ENCODE measurements at regions not wholly inside any gene's neighbourhood (a gene's known extent, or its start where the extent isn't known, plus 50 kb on each side); places are given as distances from the start of the nearest gene placed in this dataset.

GRCh38 chr15:70250208-70251201 lies 152.8 kb upstream of the TLE3 start:
- H3K79me1 ChIP-seq (ENCODE audit: low read depth, low read length), result no peaks in the 10 kb centered on the region
- no peak overlapping the region for H2BK5ac ChIP-seq (ENCODE audit: low read depth, low read length)
- no peak for FAIRE-seq
- no peak overlapping the region for H3K14ac ChIP-seq (ENCODE audit: insufficient read length)
- H3K9ac ChIP-seq (replicated peaks in 1 of 4; ENCODE audit: extremely low read depth in 1 of 4, low read depth in 3 of 4, low read length in 3 of 4), result no peak overlapping the region
- no peak overlapping the region for H2BK120ac ChIP-seq (replicated peaks; ENCODE audit: low read depth, low read length)
- no peaks in the 10 kb centered on the region for H4K20me1 ChIP-seq (replicated peaks in 1 of 2; ENCODE audit: control insufficient read depth in 1 of 2, insufficient read depth in 2 of 2, low read length in 2 of 2)
- no peak overlapping the region for H3K4ac ChIP-seq (replicated peaks; ENCODE audit: insufficient read length, low read depth, low read length)
- no peak overlapping the region for H3K4me2 ChIP-seq (ENCODE audit: insufficient read depth in 1 of 2, low read depth in 2 of 2, low read length in 2 of 2)
- no peaks in the 10 kb centered on the region for H3K79me2 ChIP-seq (ENCODE audit: control insufficient read depth in 1 of 2, insufficient read depth in 2 of 2, low read length in 2 of 2)
- TF ChIP-seq E2F6 (IDR thresholded peaks at IDR 0.05) (peak; percentile 81), BRCA1 (IDR thresholded peaks at IDR 0.05; ENCODE audit: low read depth, low read length) (no peak)
- no peak overlapping the region for H3K23ac ChIP-seq (ENCODE audit: insufficient read length)
- peaks cover 8 to 12% (median 9%) of the 10 kb centered on the region in 4 experiments for H3K4me1 ChIP-seq (replicated peaks in 1 of 4; ENCODE audit: control insufficient read depth in 3 of 4, insufficient read depth in 4 of 4, low read length in 3 of 4)
- WGBS, 2 experiments (ENCODE audit: extremely low coverage in 1 of 2, insufficient coverage in 1 of 2, insufficient read length in 1 of 2, insufficient replicate concordance in 2 of 2, low coverage in 1 of 2, low lambda C conversion rate in 2 of 2, missing lambda C conversion rate in 1 of 2), result 94% methylated on average over 26 of the region's 27 CpGs; no CpG with 5 or more reads in 1 of the 2 experiments
- no peak overlapping the region for H2BK15ac ChIP-seq (ENCODE audit: low read length)
- DNase-seq (ENCODE audit: low read depth in 1 of 2, low spot score in 2 of 2), result no peak
- H3K18ac ChIP-seq (ENCODE audit: extremely low read depth, low read length), result no peak overlapping the region
- no peak overlapping the region for H2AK5ac ChIP-seq (ENCODE audit: low read depth, low read length)
- H4K8ac ChIP-seq (ENCODE audit: extremely low read depth, insufficient read depth, low read length), result no peak overlapping the region
- no peak overlapping the region; the same call in 1 of the 2 replicates for H2BK12ac ChIP-seq (ENCODE audit: low read depth, low read length)
- no peak overlapping the region for H3K56ac ChIP-seq (replicated peaks; ENCODE audit: insufficient read length, low read depth, low read length)
- no peak overlapping the region for H4K5ac ChIP-seq (ENCODE audit: insufficient read length, low read depth, low read length)
- H2AFZ ChIP-seq (ENCODE audit: low read length), result no peak overlapping the region
- H4K91ac ChIP-seq (replicated peaks; ENCODE audit: insufficient read length, low read length), result no peak overlapping the region
- no peak overlapping the region for H3K27ac ChIP-seq (ENCODE audit: low read depth, low read length)
- H3K9me3 ChIP-seq (ENCODE audit: insufficient read depth in 2 of 2, low read depth in 1 of 2, low read length in 1 of 2), result no peaks in the 10 kb centered on the region
- no peak overlapping the region for H2BK20ac ChIP-seq (ENCODE audit: low read length)
- ChIA-PET CTCF (ENCODE audit: partially characterized antibody) (interaction anchor here (0.6 to 1.8 kb wide), 7 partner anchors 9 to 463 kb away, joined by 3 to 5 read pairs (median 3); no protein-coding TSS in a partner anchor), POLR2A (ENCODE audit: partially characterized antibody) (no interaction called here)
- H3K4me3 ChIP-seq (ENCODE audit: extremely low read depth in 1 of 4, insufficient read depth in 2 of 4, low read depth in 3 of 4, low read length in 4 of 4), result no peak overlapping the region
- no peaks in the 10 kb centered on the region for H3K23me2 ChIP-seq (ENCODE audit: low read depth, low read length)
- no peaks in the 10 kb centered on the region for H3K36me3 ChIP-seq (ENCODE audit: control insufficient read depth in 2 of 4, insufficient read depth in 4 of 4, low read length in 3 of 4)
- peaks cover 0 to 2% (median 0%) of the 10 kb centered on the region in 4 experiments; a peak in 3 of 7 replicates for H3K27me3 ChIP-seq (replicated peaks in 1 of 4; ENCODE audit: control insufficient read depth in 3 of 4, extremely low read depth in 1 of 4, insufficient read depth in 3 of 4, low read length in 3 of 4)

All from H1 (cell line).